ENCODE measurements at regions not wholly inside any gene's neighbourhood (a gene's known extent, or its start where the extent isn't known, plus 50 kb on each side); places are given as distances from the start of the nearest gene placed in this dataset.

DNA sequence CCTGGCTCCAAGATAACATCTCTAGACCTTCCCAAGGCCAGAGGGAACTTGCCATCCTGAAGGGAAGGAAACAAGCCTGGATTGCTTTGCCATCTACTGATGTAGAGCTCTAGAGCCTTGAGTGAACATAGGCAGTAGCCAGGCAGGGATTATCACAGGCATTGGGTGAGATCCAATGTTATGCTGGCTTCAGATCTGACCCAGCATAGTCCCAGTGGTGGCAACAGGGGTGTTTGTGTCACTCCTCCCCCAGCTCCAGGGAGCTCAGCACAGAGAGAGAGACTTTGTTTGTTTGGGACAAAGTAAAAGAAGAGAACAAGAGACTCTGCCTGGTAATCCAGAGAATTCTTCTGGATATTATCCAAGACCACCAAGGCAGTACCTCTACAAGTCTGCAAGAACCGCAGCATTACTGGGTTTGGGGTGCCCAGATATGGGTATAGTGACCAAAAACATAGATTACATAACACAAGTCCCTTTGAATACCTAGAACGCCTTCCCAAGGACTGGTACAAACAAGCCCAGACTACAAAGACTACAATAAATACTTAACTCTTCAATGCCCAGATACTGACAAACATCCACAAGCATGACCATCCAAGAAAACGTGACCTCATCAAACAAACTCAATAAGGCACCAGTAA is 137.6 kb upstream of the DAPK1 start:
- Histone ChIP-seq H4K8ac (replicated peaks; ENCODE audit: insufficient read length, low read depth, low read length) (no peak overlapping the region), H3K4me1 (ENCODE audit: insufficient read depth, low read length) (no peaks in the 10 kb centered on the region; the same call in 1 of the 2 replicates), H3K23me2 (ENCODE audit: insufficient read length, low read depth, low read length, poor library complexity, severe bottlenecking) (no peaks in the 10 kb centered on the region), H3K79me1 (ENCODE audit: insufficient read depth, low read depth, low read length, poor library complexity, severe bottlenecking) (no peaks in the 10 kb centered on the region), H3T11ph (ENCODE audit: low read length) (no peak overlapping the region), H3K23ac (ENCODE audit: insufficient read length, low read depth, low read length) (no peak overlapping the region), H2BK20ac (ENCODE audit: low read depth, low read length, poor library complexity, severe bottlenecking) (no peak overlapping the region), H2AK5ac (ENCODE audit: insufficient read length, low read length) (no peak overlapping the region), H2AFZ (ENCODE audit: low read length) (no peak overlapping the region), H3K9ac (ENCODE audit: extremely low read depth, insufficient read length, low read length) (no peak overlapping the region), H4K91ac (ENCODE audit: insufficient read length, low read depth, low read length) (no peak overlapping the region), H3K14ac (ENCODE audit: insufficient read depth, low read length) (no peak overlapping the region), H3K4ac (ENCODE audit: low read depth, low read length) (no peak overlapping the region), H3K4me2 (ENCODE audit: insufficient read depth, insufficient read length, low read length) (no peak overlapping the region), H2BK120ac (ENCODE audit: low read depth, low read length, poor library complexity, severe bottlenecking) (no peak overlapping the region), H3K18ac (ENCODE audit: insufficient read length, low read depth, low read length) (no peak overlapping the region), H2BK15ac (ENCODE audit: low read depth, low read length) (no peak overlapping the region), H2BK12ac (ENCODE audit: insufficient read length, low read depth, low read length) (no peak overlapping the region), H4K5ac (ENCODE audit: insufficient read length, low read depth, low read length) (no peak overlapping the region), H4K20me1 (ENCODE audit: control insufficient read depth, insufficient read depth, insufficient read length) (no peaks in the 10 kb centered on the region), H3K56ac (ENCODE audit: insufficient read length, low read depth, low read length) (no peak overlapping the region), H2BK5ac (ENCODE audit: insufficient read length, low read length) (no peak overlapping the region), H3K79me2 (ENCODE audit: insufficient read depth, low read length) (no peaks in the 10 kb centered on the region), H3K9me3 (ENCODE audit: control insufficient read depth, low read depth, low read length) (no peaks in the 10 kb centered on the region), H3K27ac (ENCODE audit: insufficient read length, low read depth, low read length) (no peak overlapping the region), H3K27me3 (ENCODE audit: insufficient read depth, low read length) (no peaks in the 10 kb centered on the region)
- DNase-seq = no peak
- Mint-ChIP-seq H3K36me3 (ENCODE audit: insufficient read depth in 1 of 3, low read depth in 3 of 3) (peaks cover 3 to 9% (median 7%) of the 10 kb centered on the region in 3 experiments; a peak in 5 of 7 replicates), H3K9me3 (peaks cover 13 to 19% of the 10 kb centered on the region in 2 experiments), H3K27me3 (ENCODE audit: low read depth) (no peaks in the 10 kb centered on the region), H3K27ac (no peak overlapping the region), H3K4me3 (no peak overlapping the region), H3K4me1 (peaks cover 2 to 7% of the 10 kb centered on the region in 2 experiments; a peak in 3 of 4 replicates)
- no CpG with 5 or more reads among the region's 3 CpGs for WGBS (ENCODE audit: extremely low coverage, insufficient read length, low lambda C conversion rate)
- no peak for TF ChIP-seq CTCF (conservative IDR thresholded peaks at IDR 0.05)
